D721Med (cell line): ENCODE measurements at regions not wholly inside any gene's neighbourhood (a gene's known extent, or its start where the extent isn't known, plus 50 kb on each side); places are given as distances from the start of the nearest gene placed in this dataset.
"Not testable (repeated sequence)": the region's sequence is repeated elsewhere in the genome, so short reads cannot be mapped to it uniquely, and the experiment has no call there.

ENCODE experiments used
- DNase-seq: peaks from one replicate; pipeline ENCODE4 v3.0.0; 2011; ENCODE audit warnings: low spot score; ENCODE audit not compliant: insufficient read length
- FAIRE-seq: peaks from 2 replicates; lab custom pipeline; 2011; peaks lifted over from hg19 to GRCh38; lab: Jason Lieb, UNC
- TF ChIP-seq, protein P1 (sequence below): IDR thresholded peaks from 2 replicates; pipeline ENCODE4 v1.5.1; 2012; ENCODE audit warnings: mild to moderate bottlenecking, control low read depth; ENCODE audit not compliant: insufficient read depth; ENCODE audit errors: missing control alignments

DNA sequence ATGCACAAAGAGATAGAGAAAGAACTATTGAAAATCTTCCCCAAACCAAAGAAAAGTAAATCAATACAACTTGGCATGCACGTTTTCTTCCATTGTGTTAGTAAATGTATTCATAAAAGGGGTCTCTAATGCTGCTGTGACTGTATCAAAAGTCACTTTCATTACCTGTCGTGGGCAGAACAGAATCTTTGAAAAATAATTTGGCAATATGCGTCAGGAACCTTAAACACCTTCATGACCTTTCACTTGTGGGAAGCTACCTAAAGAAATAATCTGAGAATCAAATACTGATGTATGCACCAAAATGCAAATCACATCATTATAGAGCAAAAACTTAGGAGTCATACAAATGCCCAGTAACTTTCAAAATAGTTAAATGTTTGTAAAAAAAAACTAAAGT lies 105.3 kb downstream of the ARL4C start:
- FAIRE-seq = no peak
- no peak for DNase-seq
- TF ChIP-seq, protein P1, sequence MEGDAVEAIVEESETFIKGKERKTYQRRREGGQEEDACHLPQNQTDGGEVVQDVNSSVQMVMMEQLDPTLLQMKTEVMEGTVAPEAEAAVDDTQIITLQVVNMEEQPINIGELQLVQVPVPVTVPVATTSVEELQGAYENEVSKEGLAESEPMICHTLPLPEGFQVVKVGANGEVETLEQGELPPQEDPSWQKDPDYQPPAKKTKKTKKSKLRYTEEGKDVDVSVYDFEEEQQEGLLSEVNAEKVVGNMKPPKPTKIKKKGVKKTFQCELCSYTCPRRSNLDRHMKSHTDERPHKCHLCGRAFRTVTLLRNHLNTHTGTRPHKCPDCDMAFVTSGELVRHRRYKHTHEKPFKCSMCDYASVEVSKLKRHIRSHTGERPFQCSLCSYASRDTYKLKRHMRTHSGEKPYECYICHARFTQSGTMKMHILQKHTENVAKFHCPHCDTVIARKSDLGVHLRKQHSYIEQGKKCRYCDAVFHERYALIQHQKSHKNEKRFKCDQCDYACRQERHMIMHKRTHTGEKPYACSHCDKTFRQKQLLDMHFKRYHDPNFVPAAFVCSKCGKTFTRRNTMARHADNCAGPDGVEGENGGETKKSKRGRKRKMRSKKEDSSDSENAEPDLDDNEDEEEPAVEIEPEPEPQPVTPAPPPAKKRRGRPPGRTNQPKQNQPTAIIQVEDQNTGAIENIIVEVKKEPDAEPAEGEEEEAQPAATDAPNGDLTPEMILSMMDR = no peak

DNA sequence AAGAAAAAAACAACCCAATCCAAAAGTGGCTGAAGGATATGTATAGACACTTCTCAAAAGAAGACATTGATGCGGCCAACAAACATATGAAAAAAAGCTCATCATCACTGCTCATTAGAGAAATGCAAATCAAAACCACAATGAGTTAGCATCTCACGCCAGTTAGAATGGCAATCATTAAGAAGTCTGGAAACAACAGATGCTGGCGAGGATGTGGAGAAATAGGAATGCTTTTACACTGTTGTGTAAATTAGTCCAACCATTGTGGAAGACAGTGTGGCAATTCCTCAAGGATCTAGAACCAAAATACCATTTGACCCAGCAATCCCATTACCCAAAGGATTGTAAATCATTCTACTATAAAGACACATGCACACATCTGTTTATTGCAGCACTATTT lies 107.2 kb downstream of the ARL4C start:
- not testable (repeated sequence) for FAIRE-seq, DNase-seq

DNA sequence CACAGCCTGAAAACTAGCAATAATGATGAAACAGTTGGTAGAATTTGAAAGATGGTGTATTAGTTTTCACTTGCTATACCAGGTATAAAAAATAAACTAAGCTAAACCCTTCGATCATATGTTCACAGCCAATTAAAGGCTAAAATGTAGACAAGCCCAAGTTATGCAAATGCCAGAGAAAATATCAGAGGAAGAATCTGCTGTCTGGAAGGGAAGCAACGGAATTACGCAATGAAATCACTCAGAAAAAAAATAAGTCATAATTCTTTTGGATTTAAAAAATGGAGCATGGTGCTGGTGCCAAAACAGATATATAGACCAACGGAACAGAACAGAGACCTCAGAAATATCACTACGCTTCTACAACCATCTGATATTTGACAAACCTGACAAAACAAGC lies 108.3 kb downstream of the ARL4C start:
- FAIRE-seq (no peak), DNase-seq (no peak)
- TF ChIP-seq, protein P1 = no peak

DNA sequence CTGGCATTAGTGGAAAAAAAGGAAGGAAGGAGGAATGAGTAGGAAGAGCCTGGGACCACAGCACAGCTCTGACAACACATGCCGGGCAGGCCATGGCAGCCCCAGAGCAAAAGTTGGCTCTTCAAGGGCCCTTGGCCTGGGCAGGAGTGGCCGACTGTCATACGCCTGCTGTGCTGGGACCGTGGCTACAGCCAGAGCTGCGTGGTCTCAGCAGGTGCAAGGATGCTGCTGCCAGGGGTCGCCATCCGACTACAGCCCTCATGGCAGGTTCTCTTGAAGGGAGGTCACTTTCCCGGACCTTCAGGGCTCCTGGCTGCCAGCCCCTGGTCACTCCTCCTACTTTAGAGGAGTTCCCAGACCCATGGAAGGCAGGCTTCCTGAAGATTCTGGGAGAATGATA lies 109.9 kb downstream of the ARL4C start:
- FAIRE-seq (no peak), DNase-seq (no peak)
- TF ChIP-seq, protein P1 = no peak

DNA sequence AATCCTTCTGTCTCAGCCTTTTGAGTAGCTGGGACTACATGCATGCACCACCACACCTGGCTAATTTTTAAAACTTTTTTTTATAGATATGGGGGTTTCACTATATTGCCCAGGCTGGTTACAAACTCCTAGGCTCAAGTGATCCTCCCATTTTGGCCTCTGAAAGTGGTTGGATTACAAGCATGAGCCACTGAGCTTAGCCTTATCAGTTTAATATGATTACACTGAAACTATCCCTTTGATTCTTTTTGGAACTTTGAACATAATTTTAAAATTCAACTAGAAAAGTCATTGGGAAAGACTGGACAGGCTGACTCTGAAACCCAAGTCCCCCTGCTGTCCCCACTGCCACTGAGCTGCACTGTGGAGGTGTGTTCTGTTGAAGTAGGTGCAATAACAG lies 114.8 kb downstream of the ARL4C start:
- FAIRE-seq (no peak), DNase-seq (no peak)
- TF ChIP-seq, protein P1 = no peak

DNA sequence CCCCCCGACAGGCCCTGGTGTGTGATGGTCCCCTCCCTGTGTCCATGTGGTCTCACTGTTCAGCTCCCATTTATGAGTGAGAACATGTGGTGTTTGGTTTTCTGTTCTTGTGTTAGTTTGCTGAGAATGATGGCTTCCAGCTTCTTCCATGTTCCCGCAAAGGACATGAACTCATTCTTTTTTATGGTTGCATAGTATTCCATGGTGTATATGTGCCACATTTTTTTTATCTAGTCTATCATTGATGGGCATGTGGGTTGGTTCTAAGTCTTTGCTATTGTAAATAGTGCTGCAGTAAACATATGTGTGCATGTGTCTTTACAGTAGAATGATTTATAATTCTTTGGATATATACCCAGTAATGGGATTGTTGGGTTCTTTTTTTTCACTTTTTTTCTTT lies 117.9 kb downstream of the ARL4C start:
- not testable (repeated sequence) for FAIRE-seq, DNase-seq

DNA sequence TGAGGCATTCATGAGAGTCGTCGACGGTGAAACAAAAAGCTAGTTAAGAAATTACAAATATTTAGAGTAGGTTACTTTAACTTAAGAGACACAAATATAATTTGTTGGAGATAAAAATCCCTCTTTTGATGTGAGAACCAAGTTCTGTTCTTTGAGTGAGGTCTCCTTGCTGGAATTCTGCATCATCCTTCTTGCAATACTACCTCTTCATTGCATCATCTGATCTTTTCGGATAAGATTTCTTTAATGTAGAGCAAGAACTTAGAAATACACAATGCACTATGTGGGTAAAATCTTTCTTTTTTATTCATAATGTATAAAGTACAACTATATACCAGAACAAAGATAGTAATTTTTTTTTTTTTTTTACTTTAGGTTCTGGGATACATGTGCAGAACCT lies 118.4 kb downstream of the ARL4C start:
- no peak for FAIRE-seq
- DNase-seq = no peak
- TF ChIP-seq, protein P1 = no peak

DNA sequence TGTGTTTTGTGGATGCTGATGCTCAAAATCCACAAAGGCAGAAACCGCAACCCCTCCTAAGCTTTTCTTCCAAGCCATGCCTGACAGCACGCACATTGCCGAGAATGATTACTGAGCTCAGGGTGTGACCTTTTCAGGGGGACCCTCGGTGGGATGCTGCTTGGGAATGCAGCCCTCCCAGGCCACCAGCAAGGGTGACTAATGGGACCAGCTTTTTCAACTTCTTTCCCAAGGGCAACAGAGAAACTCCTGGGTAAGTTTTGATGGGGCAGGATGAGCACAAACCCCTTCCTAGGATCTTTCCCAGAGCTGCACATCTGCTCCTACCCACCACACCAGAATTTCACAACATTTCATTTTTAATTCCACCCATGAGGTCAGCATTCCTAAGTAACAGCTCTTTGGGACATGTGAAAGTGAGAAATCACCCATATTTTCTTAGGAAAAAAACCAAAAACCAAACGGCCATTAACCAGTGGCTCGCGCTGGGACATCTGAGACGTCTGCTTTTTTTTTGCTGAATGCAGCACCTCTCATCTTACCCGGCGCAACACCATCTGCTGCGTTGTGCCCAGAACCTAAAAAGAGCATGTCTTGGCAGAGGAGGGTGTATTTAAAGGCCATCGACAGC lies 119.0 kb downstream of the ARL4C start:
- FAIRE-seq (no peak), DNase-seq (no peak)

More for the DNA sequence above, 119.0 kb downstream of the ARL4C start:
- TF ChIP-seq, protein P1 = no peak
